NCI-H187 treated with DMSO at 0.1 percent for 48 hours (cell line): ENCODE measurements at regions not wholly inside any gene's neighbourhood (a gene's known extent, or its start where the extent isn't known, plus 50 kb on each side); places are given as distances from the start of the nearest gene placed in this dataset.
"Not testable (repeated sequence)": the region's sequence is repeated elsewhere in the genome, so short reads cannot be mapped to it uniquely, and the experiment has no call there.

Experiments
- DNase-seq: peaks from one replicate; lab custom pipeline; 2025; lab: John Stamatoyannopoulos, UW

GRCh38 chr2:59875836-59876235 lies 677.6 kb downstream of the BCL11A start:
- no peak for DNase-seq

GRCh38 chr2:59874971-59875755 lies 678.3 kb downstream of the BCL11A start:
- no peak for DNase-seq

GRCh38 chr2:59874361-59874760 lies 679.1 kb downstream of the BCL11A start:
- DNase-seq = no peak

GRCh38 chr2:59871830-59872229 lies 681.6 kb downstream of the BCL11A start:
- no peak for DNase-seq

- DNase-seq = no peak
Measured at GRCh38 chr2:59868981-59869380, 684.5 kb downstream of the BCL11A start.

- no peak for DNase-seq
Measured at GRCh38 chr2:59866436-59866835, 687.0 kb downstream of the BCL11A start.

- DNase-seq = no peak
Measured at GRCh38 chr2:59858540-59858939, 694.9 kb downstream of the BCL11A start.

- no peak for DNase-seq
Measured at GRCh38 chr2:59857109-59857508, 696.3 kb downstream of the BCL11A start.

- no peak for DNase-seq
Measured at GRCh38 chr2:59856391-59856790, 697.1 kb downstream of the BCL11A start.

- no peak for DNase-seq
Measured at GRCh38 chr2:59853032-59853431, 700.4 kb downstream of the BCL11A start.

GRCh38 chr2:59851836-59852475 lies 701.5 kb downstream of the BCL11A start:
- DNase-seq = no peak

GRCh38 chr2:59850554-59850953 lies 702.9 kb downstream of the BCL11A start:
- DNase-seq = no peak

- DNase-seq = no peak
Measured at GRCh38 chr2:59833941-59834340, 719.5 kb downstream of the BCL11A start.

- DNase-seq = no peak
Measured at GRCh38 chr2:59830601-59831000, 722.9 kb downstream of the BCL11A start.

- DNase-seq = no peak
Measured at GRCh38 chr2:59827677-59828076, 725.8 kb downstream of the BCL11A start.

GRCh38 chr2:59826177-59826576 lies 727.3 kb downstream of the BCL11A start:
- DNase-seq = no peak

- DNase-seq = no peak
Measured at GRCh38 chr2:59824314-59824713, 729.1 kb downstream of the BCL11A start.

- no peak for DNase-seq
Measured at GRCh38 chr2:59816075-59816474, 737.4 kb downstream of the BCL11A start.

GRCh38 chr2:59810283-59810682 lies 743.2 kb downstream of the BCL11A start:
- DNase-seq = not testable (repeated sequence)

GRCh38 chr2:59806486-59806885 lies 747.0 kb downstream of the BCL11A start:
- no peak for DNase-seq

- DNase-seq = no peak
Measured at GRCh38 chr2:59804732-59805131, 748.7 kb downstream of the BCL11A start.

- DNase-seq = no peak
Measured at GRCh38 chr2:59803586-59803985, 749.9 kb downstream of the BCL11A start.

- no peak for DNase-seq
Measured at GRCh38 chr2:59798687-59799232, 754.7 kb downstream of the BCL11A start.
